CD4-positive, CD25-positive, alpha-beta regulatory T cell (primary cell): ENCODE measurements at regions not wholly inside any gene's neighbourhood (a gene's known extent, or its start where the extent isn't known, plus 50 kb on each side); places are given as distances from the start of the nearest gene placed in this dataset.

Experiments
- ATAC-seq, 2 donors: fragments of 150-1000 bp; cut with Tn5 transposase; one replicate each; pipeline ENCODE4 v1.10.0; 2021; ENCODE audit warnings: low read depth in 2 of 2, moderate number of reproducible peaks in 2 of 2, moderate library complexity in 1 of 2
- DNase-seq, 3 donors: peaks; one replicate each; pipeline versions ENCODE4 v3.0.0 to v3.0.0-alpha.2; 2012 to 2022; ENCODE audit warnings: mixed read lengths in 1 of 3
- H3K27ac ChIP-seq: one replicate; pipeline ENCODE4 v1.7.0; 2013; ENCODE audit warnings: mild to moderate bottlenecking, low read length; ENCODE audit not compliant: insufficient read depth, poor library complexity, severe bottlenecking
- H3K27me3 ChIP-seq: one replicate; pipeline ENCODE4 v1.7.0; 2013; ENCODE audit warnings: low read length; ENCODE audit not compliant: control insufficient read depth, insufficient read depth
- H3K36me3 ChIP-seq: one replicate; pipeline ENCODE4 v1.7.0; 2013; ENCODE audit warnings: mild to moderate bottlenecking, low read length, moderate library complexity; ENCODE audit not compliant: control insufficient read depth, insufficient read depth
- H3K4me1 ChIP-seq: 2 replicates; pipeline ENCODE4 v1.7.0; 2013; ENCODE audit warnings: mild to moderate bottlenecking, low read length; ENCODE audit not compliant: insufficient read depth, control insufficient read depth, poor library complexity, severe bottlenecking
- H3K4me3 ChIP-seq: one replicate; pipeline ENCODE4 v1.7.0; 2013; ENCODE audit warnings: low read depth, mild to moderate bottlenecking, low read length, moderate library complexity
- H3K9me3 ChIP-seq, 2 experiments: 1 replicate in 1 of 2; 2 replicates in 1 of 2; pipeline ENCODE4 v1.7.0; 2013; ENCODE audit warnings: low read length in 2 of 2, mild to moderate bottlenecking in 1 of 2, moderate library complexity in 1 of 2; ENCODE audit not compliant: control insufficient read depth in 2 of 2
- H3K27ac Mint-ChIP-seq, 3 donors: one replicate each; pipeline ENCODE4 v1.8.0; 2020 to 2022; ENCODE audit warnings: mild to moderate bottlenecking in 3 of 3, mixed read lengths in 3 of 3, moderate library complexity in 2 of 3
- H3K27me3 Mint-ChIP-seq: one replicate; pipeline ENCODE4 v1.8.0; 2022; ENCODE audit warnings: mild to moderate bottlenecking, mixed read lengths
- H3K36me3 Mint-ChIP-seq: one replicate; pipeline ENCODE4 v1.8.0; 2020; ENCODE audit warnings: mixed read lengths
- H3K4me1 Mint-ChIP-seq, 4 donors: one replicate each; pipeline ENCODE4 v1.8.0; 2020 to 2022; ENCODE audit warnings: mixed read lengths in 4 of 4, mild to moderate bottlenecking in 1 of 4
- H3K4me3 Mint-ChIP-seq, 4 donors: one replicate each; pipeline ENCODE4 v1.8.0; 2020 to 2022; ENCODE audit warnings: mild to moderate bottlenecking in 4 of 4, mixed read lengths in 4 of 4, moderate library complexity in 3 of 4
- H3K9me3 Mint-ChIP-seq, 7 donors: one replicate each; pipeline ENCODE4 v1.8.0; 2020 to 2022; ENCODE audit warnings: mixed read lengths in 7 of 7, mild to moderate bottlenecking in 3 of 7, moderate library complexity in 2 of 7

DNA sequence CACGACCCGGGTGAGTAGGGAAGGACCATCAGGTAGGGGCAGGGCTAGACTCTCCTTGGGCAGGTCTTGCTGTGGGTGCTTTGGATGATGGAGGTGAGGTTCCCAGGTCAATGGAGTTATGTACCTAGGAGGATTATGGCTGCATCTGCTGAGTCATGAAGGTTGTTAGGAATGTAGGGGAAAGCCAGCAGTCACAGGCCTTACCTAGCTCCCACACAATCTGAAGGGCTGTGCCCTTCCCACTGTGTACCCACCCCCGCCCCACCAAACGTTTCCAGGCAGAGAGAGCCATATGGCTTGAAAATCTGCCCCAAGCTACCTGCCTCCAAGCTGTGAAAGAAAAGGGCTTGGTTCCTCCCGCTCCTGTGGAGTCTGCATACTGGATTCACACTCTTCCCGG lies 573.4 kb upstream of the DPPA4 start:
- H3K9me3 Mint-ChIP-seq, result peaks cover 0 to 22% (median 6%) of the 10 kb centered on the region in 7 donors
- H3K4me3 Mint-ChIP-seq, result no peak overlapping the region
- Histone ChIP-seq H3K27ac (no peak overlapping the region), H3K27me3 (no peaks in the 10 kb centered on the region), H3K36me3 (no peaks in the 10 kb centered on the region), H3K9me3 (no peaks in the 10 kb centered on the region), H3K4me1 (no peaks in the 10 kb centered on the region), H3K4me3 (no peak overlapping the region)
- DNase-seq (no peak), ATAC-seq (no peak)
- no peaks in the 10 kb centered on the region for H3K27me3 Mint-ChIP-seq
- H3K4me1 Mint-ChIP-seq, result peaks cover 0 to 2% (median 0%) of the 10 kb centered on the region in 4 donors
- no peaks in the 10 kb centered on the region for H3K36me3 Mint-ChIP-seq
- H3K27ac Mint-ChIP-seq, result peak overlapping the region in 1 of 3 donors; percentile 72

- no peaks in the 10 kb centered on the region for H3K36me3 Mint-ChIP-seq
- no peaks in the 10 kb centered on the region for H3K36me3 ChIP-seq
- no peaks in the 10 kb centered on the region for H3K27me3 Mint-ChIP-seq
- H3K27ac ChIP-seq, result no peak overlapping the region
- no peak overlapping the region for H3K27ac Mint-ChIP-seq
- H3K4me3 Mint-ChIP-seq, result no peak overlapping the region
- peaks cover 2 to 12% (median 6%) of the 10 kb centered on the region in 4 donors for H3K4me1 Mint-ChIP-seq
- H3K4me3 ChIP-seq, result no peak overlapping the region
- H3K4me1 ChIP-seq, result no peaks in the 10 kb centered on the region
- H3K27me3 ChIP-seq, result no peaks in the 10 kb centered on the region
- DNase-seq, result no peak
- peaks cover 0 to 7% (median 2%) of the 10 kb centered on the region in 7 donors for H3K9me3 Mint-ChIP-seq
- no peak for ATAC-seq
- H3K9me3 ChIP-seq, result no peaks in the 10 kb centered on the region
Observed at GRCh38 chr3:109918740-109919139, 581.4 kb upstream of the DPPA4 start.

GRCh38 chr3:109920749-109921148 lies 583.4 kb upstream of the DPPA4 start:
- no peaks in the 10 kb centered on the region for H3K4me1 ChIP-seq
- no peaks in the 10 kb centered on the region for H3K36me3 ChIP-seq
- Mint-ChIP-seq H3K27ac (no peak overlapping the region), H3K9me3 (peaks cover 0 to 7% (median 0%) of the 10 kb centered on the region in 7 donors), H3K4me3 (no peak overlapping the region), H3K36me3 (no peaks in the 10 kb centered on the region), H3K27me3 (no peaks in the 10 kb centered on the region), H3K4me1 (peaks cover 2 to 12% (median 6%) of the 10 kb centered on the region in 4 donors)
- H3K27ac ChIP-seq, result no peak overlapping the region
- no peaks in the 10 kb centered on the region for H3K9me3 ChIP-seq
- H3K4me3 ChIP-seq, result no peak overlapping the region
- ATAC-seq (no peak), DNase-seq (no peak)
- no peaks in the 10 kb centered on the region for H3K27me3 ChIP-seq

- peaks cover 0 to 7% (median 0%) of the 10 kb centered on the region in 7 donors for H3K9me3 Mint-ChIP-seq
- H3K4me3 Mint-ChIP-seq, result peak overlapping the region in 1 of 4 donors; percentile 85
- H3K36me3 Mint-ChIP-seq, result no peaks in the 10 kb centered on the region
- peaks cover 2 to 12% (median 6%) of the 10 kb centered on the region in 4 donors for H3K4me1 Mint-ChIP-seq
- Histone ChIP-seq H3K27me3 (no peaks in the 10 kb centered on the region), H3K4me3 (no peak overlapping the region), H3K27ac (no peak overlapping the region), H3K4me1 (no peaks in the 10 kb centered on the region), H3K36me3 (no peaks in the 10 kb centered on the region), H3K9me3 (no peaks in the 10 kb centered on the region)
- H3K27ac Mint-ChIP-seq, result no peak overlapping the region
- ATAC-seq (no peak), DNase-seq (no peak)
- no peaks in the 10 kb centered on the region for H3K27me3 Mint-ChIP-seq
Observed at GRCh38 chr3:109921509-109921908, 584.2 kb upstream of the DPPA4 start.

DNA sequence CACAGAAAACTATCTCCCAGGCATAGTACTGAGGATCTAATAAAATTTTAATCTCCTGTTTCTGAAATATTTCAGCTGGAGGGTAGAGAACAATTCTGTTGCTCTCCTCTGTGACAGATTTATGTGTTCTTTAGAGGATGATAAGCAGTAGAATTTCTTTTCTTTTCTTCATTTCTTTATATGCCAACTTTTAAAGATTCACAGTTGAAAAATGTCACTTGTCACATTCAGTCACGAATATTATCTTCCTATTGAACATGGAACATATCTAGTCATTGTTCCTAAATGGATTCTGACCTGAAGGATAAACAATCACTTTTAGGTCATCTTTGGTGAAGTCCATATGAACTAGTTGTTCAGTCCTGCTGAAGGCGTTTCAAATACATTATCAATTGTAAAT lies 585.5 kb upstream of the DPPA4 start:
- Mint-ChIP-seq H3K4me1 (peaks cover 2 to 12% (median 6%) of the 10 kb centered on the region in 4 donors), H3K9me3 (peaks cover 0 to 3% (median 0%) of the 10 kb centered on the region in 7 donors), H3K27me3 (no peaks in the 10 kb centered on the region), H3K27ac (no peak overlapping the region), H3K4me3 (no peak overlapping the region), H3K36me3 (no peaks in the 10 kb centered on the region)
- H3K9me3 ChIP-seq, result no peaks in the 10 kb centered on the region
- no peak for DNase-seq
- no peak overlapping the region for H3K27ac ChIP-seq
- H3K36me3 ChIP-seq, result no peaks in the 10 kb centered on the region
- H3K4me1 ChIP-seq, result no peaks in the 10 kb centered on the region
- H3K27me3 ChIP-seq, result no peaks in the 10 kb centered on the region
- no peak overlapping the region for H3K4me3 ChIP-seq
- ATAC-seq, result no peak

DNA sequence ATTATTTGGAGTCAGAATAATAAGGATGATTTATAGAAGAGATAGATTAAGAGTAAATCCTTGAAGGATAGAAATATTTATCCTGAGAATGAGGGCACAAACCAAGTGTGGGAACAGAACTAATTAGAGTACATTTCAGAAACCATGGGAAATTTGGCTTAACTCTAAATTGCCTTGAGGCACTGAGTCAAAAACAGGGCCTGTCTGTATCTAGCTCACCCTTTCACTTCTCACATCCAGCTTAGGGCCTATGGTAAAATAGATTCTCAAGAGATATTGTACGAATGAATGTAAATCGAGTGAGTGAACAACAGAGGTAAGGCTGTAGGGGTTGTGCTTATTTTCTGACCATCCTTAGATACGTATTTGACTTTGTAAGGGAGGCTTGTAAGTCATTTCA lies 586.1 kb upstream of the DPPA4 start:
- DNase-seq, result no peak
- no peak overlapping the region for H3K27ac Mint-ChIP-seq

GRCh38 chr3:109924196-109924595 lies 586.9 kb upstream of the DPPA4 start:
- Mint-ChIP-seq H3K4me3 (no peak overlapping the region), H3K9me3 (no peaks in the 10 kb centered on the region), H3K36me3 (no peaks in the 10 kb centered on the region), H3K27ac (no peak overlapping the region), H3K27me3 (no peaks in the 10 kb centered on the region), H3K4me1 (peaks cover 0 to 4% (median 3%) of the 10 kb centered on the region in 4 donors)
- ATAC-seq (no peak), DNase-seq (no peak)
- H3K4me1 ChIP-seq, result no peaks in the 10 kb centered on the region
- no peak overlapping the region for H3K27ac ChIP-seq
- H3K4me3 ChIP-seq, result no peak overlapping the region
- no peaks in the 10 kb centered on the region for H3K9me3 ChIP-seq
- no peaks in the 10 kb centered on the region for H3K36me3 ChIP-seq
- H3K27me3 ChIP-seq, result no peaks in the 10 kb centered on the region

More for the DNA sequence above, 586.1 kb upstream of the DPPA4 start:
- Histone ChIP-seq H3K4me1 (no peaks in the 10 kb centered on the region), H3K27me3 (no peaks in the 10 kb centered on the region), H3K36me3 (no peaks in the 10 kb centered on the region), H3K4me3 (no peak overlapping the region), H3K27ac (no peak overlapping the region), H3K9me3 (no peaks in the 10 kb centered on the region)
- peaks cover 0 to 3% (median 0%) of the 10 kb centered on the region in 7 donors for H3K9me3 Mint-ChIP-seq
- ATAC-seq, result no peak
- H3K4me1 Mint-ChIP-seq, result peaks cover 2 to 10% (median 6%) of the 10 kb centered on the region in 4 donors
- no peaks in the 10 kb centered on the region for H3K36me3 Mint-ChIP-seq
- H3K4me3 Mint-ChIP-seq, result no peak overlapping the region
- no peaks in the 10 kb centered on the region for H3K27me3 Mint-ChIP-seq

GRCh38 chr3:109926376-109926775 lies 589.0 kb upstream of the DPPA4 start:
- no peaks in the 10 kb centered on the region for H3K9me3 Mint-ChIP-seq
- no peaks in the 10 kb centered on the region for H3K27me3 Mint-ChIP-seq
- H3K4me3 ChIP-seq, result no peak overlapping the region
- no peaks in the 10 kb centered on the region for H3K27me3 ChIP-seq
- no peak for DNase-seq
- no peak overlapping the region for H3K27ac ChIP-seq
- H3K4me1 ChIP-seq, result no peaks in the 10 kb centered on the region
- H3K9me3 ChIP-seq, result no peaks in the 10 kb centered on the region
- H3K4me1 Mint-ChIP-seq, result peaks cover 0 to 4% (median 1%) of the 10 kb centered on the region in 4 donors
- ATAC-seq, result no peak
- no peaks in the 10 kb centered on the region for H3K36me3 Mint-ChIP-seq
- no peak overlapping the region for H3K4me3 Mint-ChIP-seq
- no peak overlapping the region for H3K27ac Mint-ChIP-seq
- no peaks in the 10 kb centered on the region for H3K36me3 ChIP-seq
